ENCODE measurements at regions not wholly inside any gene's neighbourhood (a gene's known extent, or its start where the extent isn't known, plus 50 kb on each side); places are given as distances from the start of the nearest gene placed in this dataset.

- TF ChIP-seq POLR2AphosphoS5 (IDR thresholded peaks at IDR 0.05; ENCODE audit: borderline replicate concordance, low read depth, low read length) (no peak), FOXP2 (optimal IDR thresholded peaks at IDR 0.05; ENCODE audit: control extremely low read depth, extremely low read length, insufficient read depth) (no peak)
These were observed 225.0 kb downstream of the BLID start for GRCh38 chr11:121890946-121891515.

All from SK-N-MC (cell line).